Motor neuron (in vitro differentiated cells): ENCODE measurements at regions not wholly inside any gene's neighbourhood (a gene's known extent, or its start where the extent isn't known, plus 50 kb on each side); places are given as distances from the start of the nearest gene placed in this dataset.
"Not testable (repeated sequence)": the region's sequence is repeated elsewhere in the genome, so short reads cannot be mapped to it uniquely, and the experiment has no call there.

Source experiments
- ATAC-seq, 8 experiments: fragments of 200-7000 bp; cut with Tn5 transposase; replicated peaks in 6 of 8; 2 replicates each; pipeline ENCODE4 v1.8.0; 2021; ENCODE audit warnings: mild to moderate bottlenecking in 8 of 8, moderate library complexity in 8 of 8
- H3K27ac ChIP-seq, 2 donors: fragments of 250-450 bp; sonication (Bioruptor Pico); 2 replicates each; pipeline ENCODE4 v1.9.0; 2021; ENCODE audit warnings: antibody characterized with exemption in 2 of 2, mild to moderate bottlenecking in 2 of 2, moderate library complexity in 1 of 2
- H3K4me1 ChIP-seq, 2 donors: fragments of 250-450 bp; sonication (Bioruptor Pico); replicated peaks in 1 of 2; 2 replicates each; pipeline ENCODE4 v1.6.1; 2021; ENCODE audit warnings: antibody characterized with exemption in 2 of 2, mild to moderate bottlenecking in 2 of 2, moderate library complexity in 1 of 2
- H3K4me3 ChIP-seq, 5 donors: fragments of 250-450 bp; sonication (Bioruptor Pico); 2 replicates each; pipeline ENCODE4 v1.9.0; 2021; ENCODE audit warnings: antibody characterized with exemption in 5 of 5, mild to moderate bottlenecking in 5 of 5, moderate library complexity in 4 of 5
- WGBS, 10 experiments: fragments of 450-650 bp; shearing (Covaris generic); methylation state at CpG; one replicate each; pipeline ENCODE4 v1.0.0; 2022; 5-methylcytosine and 5-hydroxymethylcytosine counted together
- in situ Hi-C, 9 experiments: fragments of 400-800 bp; cut with MboI; loops; one replicate each; pipeline ENCODE4 v1.15.0; 2021; ENCODE audit warnings: low sequenced_read_pairs in 9 of 9, low pct_unique_long_range_greater_than_20kb in 2 of 9; ENCODE audit not compliant: unreplicated experiment in 9 of 9

DNA sequence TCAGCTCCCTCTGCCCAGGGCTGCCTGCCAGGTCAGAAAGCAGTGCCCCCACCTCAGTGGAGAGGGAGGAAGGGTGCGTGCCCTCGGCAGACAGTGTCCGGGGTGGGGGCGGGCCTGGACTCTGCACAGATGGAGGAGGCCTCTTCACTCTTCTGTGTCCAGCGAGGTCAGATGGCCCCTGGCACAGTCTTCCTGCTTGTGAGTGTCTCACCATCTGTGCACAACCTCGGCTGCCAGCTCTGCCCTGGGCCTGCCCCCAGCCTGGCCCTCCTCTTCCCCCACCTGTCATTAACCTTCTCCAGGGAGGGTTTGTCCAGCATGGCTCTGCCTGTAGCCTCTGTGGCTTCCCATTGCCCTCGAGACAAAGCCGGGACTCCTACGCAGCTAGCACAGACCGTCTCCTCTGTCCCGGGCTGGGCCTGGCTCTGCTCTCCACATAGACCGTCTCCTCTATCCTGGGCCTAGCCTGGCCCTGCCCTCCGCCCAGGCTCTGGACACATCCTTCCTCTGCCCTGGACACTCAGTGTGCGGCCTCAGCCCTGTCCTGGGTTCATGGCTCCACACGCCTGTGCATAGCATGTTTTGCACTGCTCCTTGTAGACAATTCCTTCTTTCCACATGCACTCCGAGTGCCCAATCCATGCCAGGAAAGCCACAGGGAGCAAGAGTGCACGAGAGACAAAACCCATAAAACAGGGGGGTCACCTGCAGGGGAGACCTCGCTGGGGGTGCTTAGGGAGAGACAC lies 138.9 kb upstream of the FOXD4L5 start:
- 40 to 80% (median 50%) methylated on average over 1 to 2 of the region's 18 CpGs; no CpG with 5 or more reads in 7 of the 10 experiments for WGBS, 10 experiments
- H3K4me3 ChIP-seq, in situ Hi-C loops, H3K27ac ChIP-seq, ATAC-seq, H3K4me1 ChIP-seq: not testable (repeated sequence)

- in situ Hi-C loops = not testable (repeated sequence)
- ATAC-seq = peak in 1 of 8 experiments; percentile 21
- WGBS, 10 experiments = 37 to 60% (median 58%) methylated on average over 1 to 3 of the region's 13 CpGs; no CpG with 5 or more reads in 6 of the 10 experiments
Measured at GRCh38 chr9:65422966-65423690, 138.1 kb upstream of the FOXD4L5 start.

GRCh38 chr9:65421486-65421885 lies 136.5 kb upstream of the FOXD4L5 start:
- H3K27ac ChIP-seq, H3K4me3 ChIP-seq, ATAC-seq, in situ Hi-C loops, H3K4me1 ChIP-seq: not testable (repeated sequence)
- WGBS, 10 experiments = 0 to 81% (median 25%) methylated on average over 1 to 2 of the region's 2 CpGs; no CpG with 5 or more reads in 2 of the 10 experiments

More at GRCh38 chr9:65422966-65423690, 138.1 kb upstream of the FOXD4L5 start:
- H3K4me1 ChIP-seq, H3K27ac ChIP-seq, H3K4me3 ChIP-seq: not testable (repeated sequence)

- WGBS, 10 experiments = 10 to 40% (median 40%) methylated on average over 1 to 2 of the region's 5 CpGs; no CpG with 5 or more reads in 7 of the 10 experiments
- H3K4me1 ChIP-seq = no peaks in the 10 kb centered on the region
- H3K4me3 ChIP-seq = no peak overlapping the region
- H3K27ac ChIP-seq = no peak overlapping the region
- no peak for ATAC-seq
- in situ Hi-C loops = no loop called here
Measured at GRCh38 chr9:65420771-65421170, 135.8 kb upstream of the FOXD4L5 start.

DNA sequence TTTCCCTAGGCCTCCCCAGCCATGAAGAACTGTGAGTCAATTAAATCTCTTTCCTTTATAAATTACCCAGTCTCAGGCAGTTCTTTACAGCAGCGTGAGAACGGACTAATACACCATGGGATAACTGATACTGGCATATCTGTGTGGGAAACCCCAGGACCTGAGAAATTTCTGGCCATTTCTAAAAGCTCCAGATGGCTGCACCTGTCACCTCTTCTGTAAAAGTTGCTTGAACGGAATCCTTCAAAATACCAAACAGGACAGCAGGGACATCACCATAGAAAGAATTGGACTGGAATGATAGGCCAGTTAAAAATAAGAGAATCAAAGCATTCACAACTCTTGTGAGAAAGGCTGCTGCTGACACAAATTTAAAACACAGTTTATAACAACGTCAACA lies 134.0 kb upstream of the FOXD4L5 start:
- H3K4me1 ChIP-seq, H3K4me3 ChIP-seq, H3K27ac ChIP-seq, in situ Hi-C loops, ATAC-seq: not testable (repeated sequence)
- 0 to 89% (median 29%) methylated on average over 1 to 4 of the region's 4 CpGs; no CpG with 5 or more reads in 1 of the 10 experiments for WGBS, 10 experiments

GRCh38 chr9:65416948-65417347 lies 131.9 kb upstream of the FOXD4L5 start:
- H3K4me3 ChIP-seq, ATAC-seq, H3K4me1 ChIP-seq, in situ Hi-C loops, H3K27ac ChIP-seq: not testable (repeated sequence)
- 11 to 49% (median 31%) methylated on average over 1 to 6 of the region's 7 CpGs; no CpG with 5 or more reads in 2 of the 10 experiments for WGBS, 10 experiments

DNA sequence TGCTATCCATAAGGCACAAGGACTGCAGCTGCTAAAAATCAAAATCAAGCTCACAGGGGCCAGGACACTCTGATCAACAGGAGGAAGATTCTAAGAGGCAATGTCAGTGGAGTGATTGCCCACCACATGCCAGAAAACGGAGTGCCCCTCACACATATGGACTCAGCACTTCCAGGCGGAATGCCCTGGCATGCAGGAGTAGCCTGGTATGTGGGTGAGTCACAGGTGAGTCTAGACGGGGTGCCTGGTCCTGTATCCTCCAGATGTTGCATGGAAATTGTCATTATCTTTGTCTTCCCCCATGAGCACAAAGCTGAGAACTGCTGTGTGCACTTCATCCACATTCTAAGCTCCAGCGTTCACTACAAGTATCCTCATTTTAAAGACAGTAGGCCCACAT lies 129.2 kb upstream of the FOXD4L5 start:
- ATAC-seq, H3K27ac ChIP-seq, H3K4me1 ChIP-seq, in situ Hi-C loops, H3K4me3 ChIP-seq: not testable (repeated sequence)
- 0 to 64% (median 16%) methylated on average over 1 to 3 of the region's 4 CpGs; no CpG with 5 or more reads in 3 of the 10 experiments for WGBS, 10 experiments

DNA sequence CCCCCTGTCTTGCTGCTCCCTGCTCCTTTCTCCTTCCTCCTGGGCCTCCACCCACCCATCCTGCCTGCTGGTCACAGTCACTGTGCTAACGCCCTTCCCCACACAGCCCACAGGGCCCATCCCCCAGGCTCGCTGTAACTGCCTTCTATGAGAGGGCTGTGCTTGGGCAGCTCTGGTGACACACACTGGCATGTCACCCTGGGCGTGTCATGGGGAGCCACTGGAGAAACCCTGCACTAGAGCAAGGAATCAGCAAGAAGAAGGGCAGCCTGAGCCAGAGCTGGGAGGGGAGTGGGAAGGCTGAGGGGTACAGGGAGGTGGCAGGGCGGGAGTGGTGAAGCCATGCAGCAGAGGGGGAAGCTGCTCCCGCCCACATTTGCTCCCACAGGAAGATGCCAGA lies 128.4 kb upstream of the FOXD4L5 start:
- H3K4me3 ChIP-seq, H3K4me1 ChIP-seq, H3K27ac ChIP-seq, in situ Hi-C loops, ATAC-seq: not testable (repeated sequence)
- WGBS, 10 experiments = no CpG with 5 or more reads among the region's 5 CpGs

DNA sequence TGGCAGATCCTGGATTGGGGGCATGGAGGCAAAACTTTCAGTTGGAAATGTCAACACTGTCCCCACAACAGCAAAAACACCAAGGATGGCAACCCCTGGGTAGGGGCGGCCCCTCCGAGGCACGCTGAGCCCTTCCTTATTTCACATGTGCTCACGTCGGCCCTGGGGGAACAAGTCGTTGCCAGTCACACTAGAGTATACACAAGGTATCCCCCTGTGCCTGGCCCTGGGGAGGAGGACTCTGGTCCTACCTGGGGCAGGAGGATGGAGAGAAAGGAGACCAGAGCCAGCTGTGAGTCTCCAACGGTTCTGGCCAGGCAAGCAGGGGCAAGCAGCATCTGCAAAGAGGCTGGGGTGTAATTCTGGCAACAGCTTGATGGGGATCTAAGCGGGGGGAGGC lies 126.9 kb upstream of the FOXD4L5 start:
- no peaks in the 10 kb centered on the region for H3K4me1 ChIP-seq
- no peak overlapping the region for H3K4me3 ChIP-seq
- in situ Hi-C loops = no loop called here
- no peak overlapping the region for H3K27ac ChIP-seq
- no peak for ATAC-seq
- 20 to 100% (median 63%) methylated on average over 2 to 6 of the region's 8 CpGs; no CpG with 5 or more reads in 4 of the 10 experiments for WGBS, 10 experiments

- in situ Hi-C loops = no loop called here
- ATAC-seq = no peak
- Histone ChIP-seq H3K27ac (no peak overlapping the region), H3K4me1 (peaks cover 0 to 2% of the 10 kb centered on the region in 2 donors), H3K4me3 (no peak overlapping the region)
- 0 to 83% (median 24%) methylated on average over 1 to 7 of the region's 9 CpGs; no CpG with 5 or more reads in 3 of the 10 experiments for WGBS, 10 experiments
Measured at GRCh38 chr9:65411336-65411735, 126.3 kb upstream of the FOXD4L5 start.

DNA sequence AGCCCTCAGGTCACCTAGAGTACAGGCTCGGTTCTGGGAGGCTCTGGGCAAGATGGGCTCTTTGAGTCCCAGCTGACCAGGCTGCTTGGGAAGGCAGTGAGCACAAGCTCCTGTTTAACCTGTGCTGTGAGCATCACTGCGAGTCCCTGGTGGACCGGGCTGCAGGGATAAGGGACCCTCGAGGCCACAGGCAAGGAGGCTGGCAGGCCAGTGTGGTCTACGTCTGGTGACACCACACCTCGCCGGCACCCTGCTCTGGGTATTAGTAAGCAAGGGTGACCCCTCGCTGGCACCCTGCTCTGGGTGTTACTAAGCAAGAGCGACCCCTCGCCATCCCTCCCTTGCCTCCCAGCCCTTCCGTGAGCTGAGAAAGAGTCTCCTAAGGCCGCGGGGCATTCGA lies 125.9 kb upstream of the FOXD4L5 start:
- WGBS, 10 experiments = 0 to 80% (median 40%) methylated on average over 1 to 7 of the region's 14 CpGs; no CpG with 5 or more reads in 2 of the 10 experiments
- no peak for ATAC-seq
- Histone ChIP-seq H3K4me3 (no peak overlapping the region), H3K27ac (no peak overlapping the region), H3K4me1 (peaks cover 0 to 5% of the 10 kb centered on the region in 2 donors)
- in situ Hi-C loops = no loop called here

DNA sequence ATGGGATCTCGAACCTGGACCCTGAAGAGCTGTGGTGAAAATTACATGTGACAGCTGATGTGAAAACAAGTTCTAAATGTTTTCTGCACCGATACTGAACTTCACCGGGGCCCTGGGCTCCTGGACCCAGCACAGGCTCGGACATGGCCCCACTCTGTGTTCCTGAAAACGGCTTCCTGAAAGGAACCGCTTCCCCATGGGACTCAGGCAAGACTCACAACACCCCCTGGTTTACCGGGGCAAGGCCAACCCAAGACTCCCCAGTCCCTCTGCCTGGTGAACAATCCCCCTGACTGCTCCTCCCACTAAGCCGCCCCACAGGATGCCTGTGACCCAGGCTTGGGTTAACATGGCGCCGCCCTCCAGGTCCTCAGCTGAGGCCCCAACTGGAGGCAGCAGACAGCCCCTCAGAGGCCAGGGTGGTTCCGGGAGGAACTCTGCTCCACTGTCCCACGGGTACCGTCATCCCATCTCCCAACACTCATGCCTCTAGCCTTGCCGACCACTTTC lies 124.5 kb upstream of the FOXD4L5 start:
- in situ Hi-C loops = no loop called here
- WGBS, 10 experiments = 28 to 67% (median 41%) methylated on average over 2 to 4 of the region's 14 CpGs; no CpG with 5 or more reads in 6 of the 10 experiments

DNA sequence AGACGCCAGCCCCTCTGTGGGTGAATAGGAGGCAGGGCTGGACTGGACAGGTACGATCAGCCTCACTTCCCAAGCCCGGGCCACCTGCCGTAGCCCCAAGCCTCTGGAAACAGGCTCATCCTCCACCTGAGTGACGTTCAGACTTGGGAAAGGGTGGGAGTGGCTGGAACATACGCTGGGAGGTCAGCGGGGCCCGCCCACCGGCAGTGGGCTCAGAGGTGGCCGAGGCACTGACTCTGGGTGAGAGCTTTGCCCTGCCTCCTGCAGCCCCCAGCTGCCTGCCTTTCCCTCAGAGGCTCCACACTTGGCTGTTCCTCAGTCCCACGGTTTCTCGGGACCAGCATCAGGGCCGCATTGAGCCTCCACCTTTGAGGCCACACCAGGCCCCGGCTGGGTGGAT lies 123.8 kb upstream of the FOXD4L5 start:
- 20 to 29% methylated on average over 1 to 4 of the region's 14 CpGs; no CpG with 5 or more reads in 8 of the 10 experiments for WGBS, 10 experiments
- ATAC-seq, H3K4me3 ChIP-seq, H3K27ac ChIP-seq, in situ Hi-C loops, H3K4me1 ChIP-seq: not testable (repeated sequence)

More for the DNA sequence above, 124.5 kb upstream of the FOXD4L5 start:
- no peak overlapping the region for H3K4me3 ChIP-seq
- no peak overlapping the region for H3K27ac ChIP-seq
- ATAC-seq = no peak
- H3K4me1 ChIP-seq = peaks cover 0 to 8% of the 10 kb centered on the region in 2 donors
